ENCODE measurements at regions not wholly inside any gene's neighbourhood (a gene's known extent, or its start where the extent isn't known, plus 50 kb on each side); places are given as distances from the start of the nearest gene placed in this dataset.

DNA sequence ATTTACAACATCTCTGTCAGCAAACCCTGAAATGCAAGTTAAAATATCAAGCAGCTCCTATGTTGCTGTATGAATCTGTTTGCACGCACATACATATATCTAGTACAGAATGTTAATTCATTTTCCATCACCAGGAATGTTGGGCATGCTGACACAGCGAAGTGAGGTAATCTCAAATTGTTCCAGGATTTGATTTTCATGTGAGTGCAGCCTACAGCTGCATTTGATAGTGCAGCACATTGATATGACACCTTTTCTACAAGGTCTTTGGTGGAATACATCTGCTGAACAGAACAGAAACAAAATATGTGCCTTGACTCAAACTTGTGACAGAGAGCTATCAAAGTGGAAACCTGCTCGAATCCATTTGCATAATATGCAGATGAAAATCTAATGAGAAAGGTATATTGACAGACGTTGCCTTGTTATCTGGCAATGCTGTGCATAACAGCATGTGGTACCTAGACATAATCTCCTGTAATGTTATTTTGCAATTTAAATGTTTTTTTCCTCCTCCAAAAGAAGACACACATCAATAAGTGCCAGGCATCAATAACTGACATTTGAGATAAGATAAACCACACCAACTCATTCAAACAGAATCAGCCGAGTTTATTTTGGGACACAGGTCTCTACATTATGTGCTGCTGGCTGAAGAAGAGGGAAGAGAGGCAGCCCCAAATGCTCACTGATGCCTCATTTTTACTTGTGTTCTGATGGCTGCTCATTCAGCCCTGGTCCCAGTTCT, 512.2 kb downstream of the ZNF608 start:
- TF ChIP-seq, protein P1, sequence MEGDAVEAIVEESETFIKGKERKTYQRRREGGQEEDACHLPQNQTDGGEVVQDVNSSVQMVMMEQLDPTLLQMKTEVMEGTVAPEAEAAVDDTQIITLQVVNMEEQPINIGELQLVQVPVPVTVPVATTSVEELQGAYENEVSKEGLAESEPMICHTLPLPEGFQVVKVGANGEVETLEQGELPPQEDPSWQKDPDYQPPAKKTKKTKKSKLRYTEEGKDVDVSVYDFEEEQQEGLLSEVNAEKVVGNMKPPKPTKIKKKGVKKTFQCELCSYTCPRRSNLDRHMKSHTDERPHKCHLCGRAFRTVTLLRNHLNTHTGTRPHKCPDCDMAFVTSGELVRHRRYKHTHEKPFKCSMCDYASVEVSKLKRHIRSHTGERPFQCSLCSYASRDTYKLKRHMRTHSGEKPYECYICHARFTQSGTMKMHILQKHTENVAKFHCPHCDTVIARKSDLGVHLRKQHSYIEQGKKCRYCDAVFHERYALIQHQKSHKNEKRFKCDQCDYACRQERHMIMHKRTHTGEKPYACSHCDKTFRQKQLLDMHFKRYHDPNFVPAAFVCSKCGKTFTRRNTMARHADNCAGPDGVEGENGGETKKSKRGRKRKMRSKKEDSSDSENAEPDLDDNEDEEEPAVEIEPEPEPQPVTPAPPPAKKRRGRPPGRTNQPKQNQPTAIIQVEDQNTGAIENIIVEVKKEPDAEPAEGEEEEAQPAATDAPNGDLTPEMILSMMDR (IDR thresholded peaks at IDR 0.05): no peak
- no peak for DNase-seq (ENCODE audit: low spot score)
- no peak overlapping the region for H3K27ac ChIP-seq
- H3K4me3 ChIP-seq: no peak overlapping the region
- peaks cover 0 to 20% of the 10 kb centered on the region in 2 donors for H3K4me1 ChIP-seq
- H3K36me3 ChIP-seq: no peaks in the 10 kb centered on the region
- no peaks in the 10 kb centered on the region for H3K27me3 ChIP-seq
- no peaks in the 10 kb centered on the region for H3K9me3 ChIP-seq

DNA sequence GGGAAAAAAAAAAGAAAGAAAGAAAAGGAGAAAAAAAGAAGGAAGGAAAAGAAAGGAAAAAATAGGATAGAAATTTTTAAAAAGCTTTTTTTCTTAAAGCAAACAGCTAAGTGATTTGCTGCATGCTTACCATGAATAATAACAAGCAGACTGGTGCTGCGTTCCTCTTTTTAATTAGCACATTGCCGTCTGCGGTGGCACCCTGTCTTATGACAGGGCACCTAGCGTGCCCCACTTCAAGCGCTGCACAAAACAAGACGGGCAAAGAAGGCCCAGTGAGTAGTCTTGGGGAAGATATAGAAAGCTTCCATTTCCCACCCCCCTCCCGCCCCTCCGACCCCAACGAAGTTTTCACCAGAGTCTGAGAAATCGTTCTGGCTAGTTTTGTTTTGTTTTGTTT, 513.9 kb downstream of the ZNF608 start:
- TF ChIP-seq, protein P1 (IDR thresholded peaks at IDR 0.05): no peak
- peaks cover 0 to 20% of the 10 kb centered on the region in 2 donors for H3K4me1 ChIP-seq

DNA sequence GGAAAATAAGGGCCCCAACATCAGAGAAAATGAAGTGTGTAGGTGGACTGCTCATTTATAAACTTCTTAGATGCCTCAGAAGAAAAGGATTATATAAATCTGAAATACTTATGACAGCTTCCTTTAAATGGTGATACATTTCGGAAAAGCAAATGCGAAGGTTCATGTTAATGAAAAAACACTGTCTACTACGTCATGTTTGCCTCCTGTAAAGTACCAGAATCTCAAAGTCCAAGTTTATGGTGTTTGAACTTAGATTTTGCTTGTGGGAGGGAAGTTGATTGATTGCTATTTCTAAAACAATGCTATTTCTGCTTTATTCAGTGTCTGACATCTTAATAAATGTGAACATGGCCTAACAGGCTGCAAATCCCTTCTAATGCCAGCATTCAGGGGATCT, 514.6 kb downstream of the ZNF608 start:
- DNase-seq (ENCODE audit: low spot score): no peak
- Histone ChIP-seq H3K4me1 (peaks cover 0 to 20% of the 10 kb centered on the region in 2 donors), H3K4me3 (no peak overlapping the region), H3K27ac (no peak overlapping the region), H3K9me3 (no peaks in the 10 kb centered on the region), H3K36me3 (no peaks in the 10 kb centered on the region), H3K27me3 (no peaks in the 10 kb centered on the region)
- TF ChIP-seq, protein P1 (IDR thresholded peaks at IDR 0.05): no peak

More for the DNA sequence above, 513.9 kb downstream of the ZNF608 start:
- H3K36me3 ChIP-seq: no peaks in the 10 kb centered on the region
- no peak overlapping the region for H3K27ac ChIP-seq
- H3K4me3 ChIP-seq: no peak overlapping the region
- DNase-seq (ENCODE audit: low spot score): no peak
- H3K9me3 ChIP-seq: no peaks in the 10 kb centered on the region
- no peaks in the 10 kb centered on the region for H3K27me3 ChIP-seq

DNA sequence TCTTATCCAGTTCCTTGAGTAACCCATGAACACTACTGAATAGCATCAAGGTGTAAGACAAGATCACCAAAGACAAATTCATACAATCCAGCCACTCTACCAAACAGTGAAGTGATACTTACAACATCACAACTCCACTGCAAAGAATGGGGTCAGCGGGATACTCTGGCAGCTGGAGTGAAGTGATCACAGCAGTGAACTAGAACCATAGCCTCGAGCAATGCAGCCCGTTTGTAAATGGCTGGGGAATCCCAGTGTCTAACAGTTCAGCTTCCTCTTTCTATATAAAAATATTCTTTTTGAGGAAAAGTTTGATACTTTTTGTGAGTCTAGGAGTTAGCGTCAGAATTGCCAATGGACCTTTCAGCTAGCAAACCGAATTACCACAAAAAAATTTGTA, 515.2 kb downstream of the ZNF608 start:
- no peak overlapping the region for H3K4me3 ChIP-seq
- no peaks in the 10 kb centered on the region for H3K9me3 ChIP-seq
- TF ChIP-seq, protein P1 (IDR thresholded peaks at IDR 0.05): no peak
- no peaks in the 10 kb centered on the region for H3K27me3 ChIP-seq
- peaks cover 0 to 16% of the 10 kb centered on the region in 2 donors for H3K4me1 ChIP-seq
- no peaks in the 10 kb centered on the region for H3K36me3 ChIP-seq
- DNase-seq (ENCODE audit: low spot score): no peak
- no peak overlapping the region for H3K27ac ChIP-seq

DNA sequence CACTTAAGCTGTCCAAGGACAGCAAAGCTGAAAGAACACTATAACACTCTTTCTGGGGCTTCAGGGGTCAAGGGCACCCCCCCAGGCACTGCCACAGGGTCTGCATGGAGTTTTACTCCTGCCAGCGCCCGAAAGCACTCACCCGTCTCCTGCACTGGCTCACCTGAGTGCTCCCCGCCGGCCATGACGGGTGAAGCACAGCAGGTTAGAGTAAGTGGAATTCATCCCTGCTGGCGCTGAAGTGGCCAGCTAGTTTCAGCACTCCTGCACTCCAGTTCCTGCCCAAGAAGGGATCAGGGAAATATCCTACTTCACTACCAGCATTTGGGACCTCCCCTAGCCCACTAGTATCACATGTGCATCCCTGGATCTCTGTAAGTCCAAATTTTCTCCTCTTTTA, 516.0 kb downstream of the ZNF608 start:
- H3K27ac ChIP-seq: no peak overlapping the region
- H3K36me3 ChIP-seq: no peaks in the 10 kb centered on the region
- TF ChIP-seq, protein P1 (IDR thresholded peaks at IDR 0.05): no peak
- no peaks in the 10 kb centered on the region for H3K9me3 ChIP-seq
- no peak overlapping the region for H3K4me3 ChIP-seq
- H3K27me3 ChIP-seq: no peaks in the 10 kb centered on the region
- DNase-seq (ENCODE audit: low spot score): no peak
- peaks cover 0 to 11% of the 10 kb centered on the region in 2 donors for H3K4me1 ChIP-seq

DNA sequence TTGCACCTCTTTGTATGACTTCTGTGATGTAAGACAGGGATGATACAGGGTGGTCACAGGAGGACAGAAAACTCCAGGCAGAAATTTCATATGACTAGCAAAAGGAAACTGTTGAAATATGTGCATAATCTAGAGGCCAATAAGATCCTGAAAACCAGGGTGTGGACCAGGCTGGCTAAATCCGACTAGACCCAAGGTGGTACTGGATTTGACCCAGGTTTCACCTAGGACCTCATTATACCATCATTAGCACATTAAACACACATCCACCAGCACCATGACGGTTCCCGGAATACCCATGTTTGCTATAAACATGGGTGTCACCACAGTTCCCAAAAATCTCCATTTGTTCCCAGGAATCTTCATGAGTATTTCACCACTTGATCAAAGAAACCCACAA, 517.1 kb downstream of the ZNF608 start:
- no peak for DNase-seq (ENCODE audit: low spot score)
- H3K4me3 ChIP-seq: no peak overlapping the region
- no peak overlapping the region for H3K27ac ChIP-seq
- no peaks in the 10 kb centered on the region for H3K9me3 ChIP-seq
- peaks cover 0 to 6% of the 10 kb centered on the region in 2 donors for H3K4me1 ChIP-seq
- TF ChIP-seq, protein P1 (IDR thresholded peaks at IDR 0.05): no peak
- H3K27me3 ChIP-seq: no peaks in the 10 kb centered on the region
- H3K36me3 ChIP-seq: no peaks in the 10 kb centered on the region
